Mesenteric fat pad (tissue), 1 donor: ENCODE measurements at regions not wholly inside any gene's neighbourhood (a gene's known extent, or its start where the extent isn't known, plus 50 kb on each side); places are given as distances from the start of the nearest gene placed in this dataset.
"Not testable (repeated sequence)": the region's sequence is repeated elsewhere in the genome, so short reads cannot be mapped to it uniquely, and the experiment has no call there.

Experiments used
- DNase-seq: peaks from one replicate; pipeline ENCODE4 v3.0.0-alpha.2; 2020; ENCODE audit warnings: low spot score
- donor health status: DM: yes; HTN: yes; CAD: no.

- no peak for DNase-seq
These were observed 136.1 kb upstream of the WDFY3 start for GRCh38 chr4:85102606-85103005.

- no peak for DNase-seq
These were observed 139.7 kb upstream of the WDFY3 start for GRCh38 chr4:85106166-85106565.

- DNase-seq: no peak
These were observed 140.4 kb upstream of the WDFY3 start for GRCh38 chr4:85106805-85107336.

GRCh38 chr4:85107553-85107952 lies 141.1 kb upstream of the WDFY3 start:
- no peak for DNase-seq

GRCh38 chr4:85113706-85114105 lies 147.2 kb upstream of the WDFY3 start:
- no peak for DNase-seq

- no peak for DNase-seq
These were observed 148.0 kb upstream of the WDFY3 start for GRCh38 chr4:85114526-85114925.

- DNase-seq: no peak
These were observed 149.5 kb upstream of the WDFY3 start for GRCh38 chr4:85116008-85116407.

- DNase-seq: no peak
These were observed 159.2 kb upstream of the WDFY3 start for GRCh38 chr4:85125688-85126087.

GRCh38 chr4:85126991-85127591 lies 160.6 kb upstream of the WDFY3 start:
- DNase-seq: no peak

GRCh38 chr4:85127653-85128052 lies 161.2 kb upstream of the WDFY3 start:
- no peak for DNase-seq

- DNase-seq: no peak
These were observed 162.0 kb upstream of the WDFY3 start for GRCh38 chr4:85128246-85129204.

GRCh38 chr4:85129354-85130125 lies 163.1 kb upstream of the WDFY3 start:
- not testable (repeated sequence) for DNase-seq

GRCh38 chr4:85132117-85132516 lies 165.6 kb upstream of the WDFY3 start:
- no peak for DNase-seq

- no peak for DNase-seq
These were observed 166.1 kb upstream of the WDFY3 start for GRCh38 chr4:85132570-85132969.

GRCh38 chr4:85139749-85140148 lies 173.3 kb upstream of the WDFY3 start:
- not testable (repeated sequence) for DNase-seq

GRCh38 chr4:85142451-85142850 lies 176.0 kb upstream of the WDFY3 start:
- no peak for DNase-seq

- no peak for DNase-seq
These were observed 181.1 kb upstream of the WDFY3 start for GRCh38 chr4:85147481-85148076.

- DNase-seq: no peak
These were observed 183.2 kb upstream of the WDFY3 start for GRCh38 chr4:85149676-85150075.

GRCh38 chr4:85151371-85151770 lies 184.9 kb upstream of the WDFY3 start:
- no peak for DNase-seq

- no peak for DNase-seq
These were observed 185.3 kb upstream of the WDFY3 start for GRCh38 chr4:85151786-85152185.

- DNase-seq: no peak
These were observed 186.0 kb upstream of the WDFY3 start for GRCh38 chr4:85152480-85152879.
